PC-9 (cell line): ENCODE measurements at regions not wholly inside any gene's neighbourhood (a gene's known extent, or its start where the extent isn't known, plus 50 kb on each side); places are given as distances from the start of the nearest gene placed in this dataset.
"Not testable (repeated sequence)": the region's sequence is repeated elsewhere in the genome, so short reads cannot be mapped to it uniquely, and the experiment has no call there.

Source experiments
- BruUV-seq: library from RNA; stranded (reverse); fragments of 400-500 nt; replicated peaks from 2 replicates; lab custom pipeline; 2021; lab: Mats Ljungman, UMichigan
- CTCF ChIA-PET: fragments of 300-600 bp; sonication (Branson Sonifier 250); formaldehyde crosslinking; loops from one replicate; lab custom pipeline; 2022; ENCODE audit warnings: antibody characterized with exemption; lab: Charles Lee
- POLR2A ChIA-PET: fragments of 300-600 bp; sonication (Branson Sonifier 250); formaldehyde crosslinking; loops from one replicate; lab custom pipeline; 2022; ENCODE audit warnings: antibody characterized with exemption; ENCODE audit not compliant: unreplicated experiment; lab: Charles Lee
- DNase-seq, 2 experiments: peaks; one replicate each; pipeline versions ENCODE4 v3.0.0 to v3.0.0-alpha.2; 2015 to 2022; ENCODE audit warnings: mixed read lengths in 1 of 2
- H2AFZ ChIP-seq: fragments of 200-600 bp; sonication (generic); 2 replicates; pipeline ENCODE4 v1.8.1; 2017; ENCODE audit warnings: antibody characterized with exemption
- H3F3A ChIP-seq: fragments of 200-600 bp; sonication (generic); 2 replicates; pipeline ENCODE4 v1.8.1; 2017; ENCODE audit warnings: antibody characterized with exemption, mild to moderate bottlenecking, low read depth; ENCODE audit not compliant: insufficient read depth
- H3K27ac ChIP-seq: fragments of 200-600 bp; sonication (generic); 2 replicates; pipeline ENCODE4 v1.6.1; 2016; ENCODE audit warnings: mixed run types
- H3K27me3 ChIP-seq: fragments of 200-600 bp; sonication (generic); 2 replicates; pipeline ENCODE4 v1.6.1; 2016; ENCODE audit warnings: low read depth, mixed run types; ENCODE audit not compliant: insufficient read depth
- H3K36me3 ChIP-seq: fragments of 200-600 bp; sonication (generic); 2 replicates; pipeline ENCODE4 v1.6.1; 2016; ENCODE audit warnings: low read depth, mixed run types
- H3K4me1 ChIP-seq: fragments of 200-600 bp; sonication (generic); replicated peaks from 2 replicates; pipeline ENCODE4 v1.6.1; 2016; ENCODE audit warnings: mixed run types; ENCODE audit not compliant: insufficient read depth
- H3K4me2 ChIP-seq: fragments of 200-600 bp; sonication (generic); 2 replicates; pipeline ENCODE4 v1.6.1; 2017; ENCODE audit warnings: mixed run types
- H3K4me3 ChIP-seq: fragments of 200-600 bp; sonication (generic); 2 replicates; pipeline ENCODE4 v1.6.1; 2016; ENCODE audit warnings: mixed run types
- H3K79me2 ChIP-seq: fragments of 200-600 bp; sonication (generic); 2 replicates; pipeline ENCODE4 v1.6.1; 2017; ENCODE audit warnings: low read depth, mixed run types
- H3K9me2 ChIP-seq: fragments of 200-600 bp; sonication (generic); 2 replicates; pipeline ENCODE4 v1.8.1; 2017; ENCODE audit warnings: mild to moderate bottlenecking; ENCODE audit not compliant: insufficient read depth
- H3K9me3 ChIP-seq: fragments of 200-600 bp; sonication (generic); 2 replicates; pipeline ENCODE4 v1.8.1; 2016; ENCODE audit warnings: low read depth; ENCODE audit not compliant: insufficient read depth
- H4K20me1 ChIP-seq: fragments of 200-600 bp; sonication (generic); 2 replicates; pipeline ENCODE4 v1.8.1; 2017; ENCODE audit not compliant: insufficient read depth
- EZH2 ChIP-seq: fragments of 200-600 bp; sonication (generic); IDR thresholded peaks from 2 replicates; pipeline ENCODE4 v1.8.0; 2017; ENCODE audit warnings: antibody characterized with exemption, low read depth
- intact Hi-C: fragments of 100-400 bp; cut with micrococcal nuclease; formaldehyde crosslinking; loops from one replicate; pipeline ENCODE4 v1.10.0; 2022; ENCODE audit not compliant: unreplicated experiment
- TF ChIP-seq, protein P1 (sequence below): fragments of 200-600 bp; sonication (generic); conservative IDR thresholded peaks from 2 replicates; pipeline ENCODE4 v1.6.1; 2017; ENCODE audit warnings: mixed run types, antibody characterized with exemption, mild to moderate bottlenecking, moderate library complexity

- POLR2A ChIA-PET: no interaction called here
- Histone ChIP-seq H3K4me3 (no peak overlapping the region), H3K9me3 (no peaks in the 10 kb centered on the region), H3K36me3 (no peaks in the 10 kb centered on the region), H3K9me2 (no peaks in the 10 kb centered on the region; the same call in 1 of the 2 replicates), H3K27ac (no peak overlapping the region), H3K4me2 (no peak overlapping the region), H2AFZ (no peak overlapping the region), H3K27me3 (no peaks in the 10 kb centered on the region), H3K79me2 (no peaks in the 10 kb centered on the region), H3K4me1 (no peaks in the 10 kb centered on the region), H4K20me1 (no peaks in the 10 kb centered on the region), H3F3A (no peaks in the 10 kb centered on the region)
- no peak for DNase-seq
- intact Hi-C loops: no loop called here
- CTCF ChIA-PET: no interaction called here
- no peak for TF ChIP-seq EZH2
- TF ChIP-seq, protein P1, sequence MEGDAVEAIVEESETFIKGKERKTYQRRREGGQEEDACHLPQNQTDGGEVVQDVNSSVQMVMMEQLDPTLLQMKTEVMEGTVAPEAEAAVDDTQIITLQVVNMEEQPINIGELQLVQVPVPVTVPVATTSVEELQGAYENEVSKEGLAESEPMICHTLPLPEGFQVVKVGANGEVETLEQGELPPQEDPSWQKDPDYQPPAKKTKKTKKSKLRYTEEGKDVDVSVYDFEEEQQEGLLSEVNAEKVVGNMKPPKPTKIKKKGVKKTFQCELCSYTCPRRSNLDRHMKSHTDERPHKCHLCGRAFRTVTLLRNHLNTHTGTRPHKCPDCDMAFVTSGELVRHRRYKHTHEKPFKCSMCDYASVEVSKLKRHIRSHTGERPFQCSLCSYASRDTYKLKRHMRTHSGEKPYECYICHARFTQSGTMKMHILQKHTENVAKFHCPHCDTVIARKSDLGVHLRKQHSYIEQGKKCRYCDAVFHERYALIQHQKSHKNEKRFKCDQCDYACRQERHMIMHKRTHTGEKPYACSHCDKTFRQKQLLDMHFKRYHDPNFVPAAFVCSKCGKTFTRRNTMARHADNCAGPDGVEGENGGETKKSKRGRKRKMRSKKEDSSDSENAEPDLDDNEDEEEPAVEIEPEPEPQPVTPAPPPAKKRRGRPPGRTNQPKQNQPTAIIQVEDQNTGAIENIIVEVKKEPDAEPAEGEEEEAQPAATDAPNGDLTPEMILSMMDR: no peak
- no TSS peak for BruUV-seq
Observed at GRCh38 chr2:116304328-116304727, 1510.2 kb upstream of the DDX18 start.

DNA sequence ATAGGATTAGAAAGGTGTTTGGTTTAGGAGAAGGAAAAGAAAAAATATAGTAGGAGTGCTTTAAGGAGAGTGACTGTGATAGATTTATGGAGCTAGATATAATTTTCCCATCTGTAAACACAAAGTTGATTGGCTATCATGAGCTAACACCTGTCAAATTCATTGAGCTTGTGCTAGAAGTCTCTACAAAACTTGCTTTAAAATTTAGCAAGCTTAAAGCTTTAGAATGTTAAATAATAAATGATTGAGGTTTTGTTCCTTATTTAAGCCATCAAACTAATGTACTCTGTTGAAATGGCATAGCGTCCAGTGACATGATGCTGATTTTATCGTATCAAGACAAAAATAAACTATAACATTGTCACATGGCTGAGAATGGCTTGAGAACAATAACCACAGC, 1497.4 kb upstream of the DDX18 start:
- no peak for TF ChIP-seq EZH2
- TF ChIP-seq, protein P1: no peak
- Histone ChIP-seq H3K79me2 (no peaks in the 10 kb centered on the region), H3K4me1 (no peaks in the 10 kb centered on the region), H2AFZ (no peak overlapping the region), H3K4me2 (no peak overlapping the region), H3F3A (no peaks in the 10 kb centered on the region), H3K36me3 (no peaks in the 10 kb centered on the region), H4K20me1 (no peaks in the 10 kb centered on the region), H3K27me3 (no peaks in the 10 kb centered on the region), H3K9me3 (no peaks in the 10 kb centered on the region), H3K9me2 (no peaks in the 10 kb centered on the region), H3K4me3 (no peak overlapping the region), H3K27ac (no peak overlapping the region)
- BruUV-seq: no TSS peak
- DNase-seq: no peak
- CTCF ChIA-PET: no interaction called here
- intact Hi-C loops: no loop called here
- POLR2A ChIA-PET: no interaction called here

DNA sequence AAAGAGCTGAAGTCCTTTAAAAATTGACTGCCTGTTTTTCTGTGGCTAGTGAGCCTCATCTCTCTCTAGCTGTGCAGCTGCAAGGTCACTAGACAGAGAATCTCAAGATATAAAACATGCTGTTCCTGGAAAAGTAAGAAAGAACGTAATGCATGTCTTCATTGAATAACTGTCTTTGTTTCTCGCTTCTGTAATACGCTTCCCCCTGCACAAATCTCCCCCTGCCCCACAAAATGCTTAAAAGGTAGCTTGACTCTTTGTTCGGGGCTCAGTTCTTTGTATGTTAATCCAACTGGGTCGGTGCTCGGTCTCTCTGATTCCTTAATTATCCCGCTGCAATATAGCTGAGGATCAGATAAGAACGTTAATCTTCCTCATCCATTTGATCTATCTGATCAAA, 1495.9 kb upstream of the DDX18 start:
- POLR2A ChIA-PET, H3K27me3 ChIP-seq, DNase-seq, H3K9me2 ChIP-seq, CTCF ChIA-PET, H3K4me2 ChIP-seq, H3K4me1 ChIP-seq, H3K36me3 ChIP-seq, H3K9me3 ChIP-seq, H3K27ac ChIP-seq, H4K20me1 ChIP-seq, BruUV-seq, intact Hi-C loops, H3K4me3 ChIP-seq, H2AFZ ChIP-seq, H3F3A ChIP-seq, H3K79me2 ChIP-seq: not testable (repeated sequence)

DNA sequence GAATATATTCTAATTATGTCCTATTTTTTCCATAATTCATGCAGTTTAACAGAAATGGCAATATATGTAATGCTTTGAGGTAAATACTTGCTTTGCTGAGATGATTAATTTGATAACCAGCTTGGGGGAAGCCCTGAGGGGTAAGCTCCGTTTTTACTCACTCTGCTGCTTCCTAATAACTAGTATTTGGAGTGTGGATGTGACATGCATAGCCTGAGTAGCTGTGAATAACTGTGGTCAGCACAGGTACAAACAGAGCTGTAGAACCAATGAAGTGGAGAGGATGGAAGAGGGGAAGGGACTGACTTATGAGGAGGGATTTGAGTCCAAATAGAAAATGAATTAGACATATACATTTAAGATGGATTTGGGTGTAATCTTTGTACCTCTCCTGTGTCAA, 1495.5 kb upstream of the DDX18 start:
- ChIA-PET POLR2A (no interaction called here), CTCF (no interaction called here)
- Histone ChIP-seq H4K20me1 (no peaks in the 10 kb centered on the region), H3K36me3 (no peaks in the 10 kb centered on the region), H3K4me2 (no peak overlapping the region), H2AFZ (no peak overlapping the region), H3K27me3 (no peaks in the 10 kb centered on the region), H3K4me1 (no peaks in the 10 kb centered on the region), H3K9me2 (no peaks in the 10 kb centered on the region), H3K9me3 (no peaks in the 10 kb centered on the region), H3F3A (no peaks in the 10 kb centered on the region), H3K79me2 (no peaks in the 10 kb centered on the region), H3K27ac (no peak overlapping the region), H3K4me3 (no peak overlapping the region)
- no peak for DNase-seq
- intact Hi-C loops: no loop called here
- TF ChIP-seq, protein P1: no peak
- TF ChIP-seq EZH2: no peak
- BruUV-seq: no TSS peak
